ENCODE measurements at regions not wholly inside any gene's neighbourhood (a gene's known extent, or its start where the extent isn't known, plus 50 kb on each side); places are given as distances from the start of the nearest gene placed in this dataset.
"Not testable (repeated sequence)": the region's sequence is repeated elsewhere in the genome, so short reads cannot be mapped to it uniquely, and the experiment has no call there.

DNA sequence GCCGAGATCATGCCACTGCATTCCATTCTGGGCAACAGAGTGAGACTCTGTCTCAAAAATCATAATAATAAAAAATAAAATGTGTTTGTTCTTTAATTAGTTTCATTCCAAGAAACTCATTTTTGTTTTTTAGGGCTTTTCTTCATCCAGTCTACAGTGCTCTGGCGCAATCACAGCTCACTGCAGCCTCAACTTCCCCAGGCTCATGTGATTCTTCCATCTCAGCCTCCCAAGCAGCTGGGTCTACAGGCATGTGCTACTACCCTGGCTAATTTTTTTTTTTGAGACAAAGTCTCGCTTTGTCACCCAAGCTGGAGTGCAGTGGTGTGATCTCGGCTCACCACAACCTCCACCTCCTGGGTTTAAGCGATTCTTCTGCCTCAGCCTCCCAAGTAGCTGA is 143.6 kb upstream of the JARID2 start:
- no peak for DNase-seq (ENCODE audit: low read depth)
- no peak overlapping the region for H3K4me3 ChIP-seq (ENCODE audit: control insufficient read depth, low read depth, low read length)
- TF ChIP-seq, protein P1, sequence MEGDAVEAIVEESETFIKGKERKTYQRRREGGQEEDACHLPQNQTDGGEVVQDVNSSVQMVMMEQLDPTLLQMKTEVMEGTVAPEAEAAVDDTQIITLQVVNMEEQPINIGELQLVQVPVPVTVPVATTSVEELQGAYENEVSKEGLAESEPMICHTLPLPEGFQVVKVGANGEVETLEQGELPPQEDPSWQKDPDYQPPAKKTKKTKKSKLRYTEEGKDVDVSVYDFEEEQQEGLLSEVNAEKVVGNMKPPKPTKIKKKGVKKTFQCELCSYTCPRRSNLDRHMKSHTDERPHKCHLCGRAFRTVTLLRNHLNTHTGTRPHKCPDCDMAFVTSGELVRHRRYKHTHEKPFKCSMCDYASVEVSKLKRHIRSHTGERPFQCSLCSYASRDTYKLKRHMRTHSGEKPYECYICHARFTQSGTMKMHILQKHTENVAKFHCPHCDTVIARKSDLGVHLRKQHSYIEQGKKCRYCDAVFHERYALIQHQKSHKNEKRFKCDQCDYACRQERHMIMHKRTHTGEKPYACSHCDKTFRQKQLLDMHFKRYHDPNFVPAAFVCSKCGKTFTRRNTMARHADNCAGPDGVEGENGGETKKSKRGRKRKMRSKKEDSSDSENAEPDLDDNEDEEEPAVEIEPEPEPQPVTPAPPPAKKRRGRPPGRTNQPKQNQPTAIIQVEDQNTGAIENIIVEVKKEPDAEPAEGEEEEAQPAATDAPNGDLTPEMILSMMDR (conservative IDR thresholded peaks at IDR 0.05; ENCODE audit: control insufficient read depth, insufficient read depth, low read depth, low read length), result no peak

DNA sequence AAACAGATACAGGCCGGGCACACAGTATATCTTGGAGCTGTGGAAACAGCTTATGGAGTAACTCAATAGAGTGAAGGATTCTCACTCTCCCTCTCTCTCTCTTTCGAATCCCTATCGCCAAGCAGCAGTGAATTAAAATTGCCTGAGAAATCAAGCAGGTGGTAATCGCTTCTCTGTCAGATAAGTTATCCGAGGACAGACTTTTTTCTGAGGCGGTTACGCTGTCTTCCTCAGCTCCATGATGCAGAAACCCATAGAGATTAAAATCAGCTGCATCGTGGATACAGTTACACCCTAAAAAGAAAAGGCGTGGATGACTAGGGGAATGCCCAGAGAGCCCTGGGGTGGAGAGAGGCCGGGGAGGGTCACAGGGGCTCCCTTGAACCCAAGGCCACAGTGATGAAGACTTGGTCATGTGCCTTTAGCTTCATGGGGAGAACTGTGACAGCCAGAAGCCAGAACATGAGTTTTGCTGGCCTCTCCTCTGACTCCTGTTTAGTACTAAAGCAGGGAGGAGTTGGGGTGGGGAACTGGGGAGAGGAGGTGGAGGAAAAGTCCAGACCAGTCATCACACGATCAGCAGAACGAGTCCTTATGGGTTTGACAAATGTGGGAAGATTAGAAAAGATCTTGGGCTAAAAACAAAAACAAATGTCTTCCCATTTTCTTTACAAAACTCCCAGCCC is 138.8 kb upstream of the JARID2 start:
- TF ChIP-seq, protein P1 (conservative IDR thresholded peaks at IDR 0.05; ENCODE audit: control insufficient read depth, insufficient read depth, low read depth, low read length), result no peak
- H3K4me3 ChIP-seq (ENCODE audit: control insufficient read depth, low read depth, low read length), result no peak overlapping the region
- DNase-seq (ENCODE audit: low read depth), result no peak

DNA sequence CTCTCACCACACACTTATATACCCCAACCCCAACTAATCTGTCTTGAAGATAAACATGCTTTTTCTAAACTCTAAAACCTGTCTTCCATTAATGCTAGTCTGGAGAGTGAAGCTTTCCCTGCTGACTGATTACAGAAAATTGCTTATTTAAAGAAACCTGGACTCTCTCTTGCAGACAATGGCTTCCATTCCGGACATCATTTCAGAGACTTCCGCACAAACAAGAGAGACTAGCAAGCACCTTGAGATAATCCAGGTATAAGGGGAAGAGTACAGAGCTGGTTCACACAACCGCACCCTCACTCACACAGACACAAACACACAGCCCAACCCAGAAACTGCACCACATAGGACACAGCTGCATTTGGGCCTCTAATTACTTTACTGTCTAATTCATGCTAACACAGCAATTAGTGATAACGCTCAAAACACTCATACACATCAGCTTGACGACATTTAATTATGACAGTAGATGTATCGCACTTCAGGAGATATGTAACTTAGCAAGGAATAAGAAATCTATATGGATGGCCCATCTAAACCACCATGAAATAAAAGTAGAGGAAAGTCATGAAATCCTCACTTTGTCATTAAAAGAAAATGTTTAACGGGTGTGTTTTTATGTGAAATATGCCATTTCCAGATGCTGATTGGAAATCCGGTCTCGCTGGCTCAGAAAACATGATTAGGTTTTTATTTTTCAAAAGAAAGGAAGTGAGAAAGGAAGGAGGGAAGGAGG is 138.1 kb upstream of the JARID2 start:
- H3K4me3 ChIP-seq (ENCODE audit: control insufficient read depth, low read depth, low read length), result no peak overlapping the region
- TF ChIP-seq, protein P1 (conservative IDR thresholded peaks at IDR 0.05; ENCODE audit: control insufficient read depth, insufficient read depth, low read depth, low read length), result no peak

DNA sequence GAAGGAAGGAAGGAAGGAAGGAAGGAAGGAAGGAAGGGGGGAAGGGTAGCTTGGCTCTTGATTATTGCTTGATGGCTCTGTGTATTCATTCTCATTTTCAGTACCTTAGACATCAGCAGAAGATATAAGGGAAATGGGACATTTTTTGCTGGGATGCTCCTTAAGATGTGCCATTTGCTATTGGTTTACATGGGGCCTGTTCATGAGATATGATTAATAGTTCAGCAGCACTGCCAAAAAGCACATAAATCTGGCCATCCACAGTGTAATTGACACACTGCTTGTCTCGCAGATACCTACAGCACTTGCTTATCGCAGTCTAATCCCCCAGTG is 137.5 kb upstream of the JARID2 start:
- TF ChIP-seq, protein P1 (conservative IDR thresholded peaks at IDR 0.05; ENCODE audit: control insufficient read depth, insufficient read depth, low read depth, low read length), result no peak
- H3K4me3 ChIP-seq (ENCODE audit: control insufficient read depth, low read depth, low read length), result no peak overlapping the region
- no peak for DNase-seq (ENCODE audit: low read depth)

More for the DNA sequence above, 138.1 kb upstream of the JARID2 start:
- DNase-seq (ENCODE audit: low read depth), result no peak

DNA sequence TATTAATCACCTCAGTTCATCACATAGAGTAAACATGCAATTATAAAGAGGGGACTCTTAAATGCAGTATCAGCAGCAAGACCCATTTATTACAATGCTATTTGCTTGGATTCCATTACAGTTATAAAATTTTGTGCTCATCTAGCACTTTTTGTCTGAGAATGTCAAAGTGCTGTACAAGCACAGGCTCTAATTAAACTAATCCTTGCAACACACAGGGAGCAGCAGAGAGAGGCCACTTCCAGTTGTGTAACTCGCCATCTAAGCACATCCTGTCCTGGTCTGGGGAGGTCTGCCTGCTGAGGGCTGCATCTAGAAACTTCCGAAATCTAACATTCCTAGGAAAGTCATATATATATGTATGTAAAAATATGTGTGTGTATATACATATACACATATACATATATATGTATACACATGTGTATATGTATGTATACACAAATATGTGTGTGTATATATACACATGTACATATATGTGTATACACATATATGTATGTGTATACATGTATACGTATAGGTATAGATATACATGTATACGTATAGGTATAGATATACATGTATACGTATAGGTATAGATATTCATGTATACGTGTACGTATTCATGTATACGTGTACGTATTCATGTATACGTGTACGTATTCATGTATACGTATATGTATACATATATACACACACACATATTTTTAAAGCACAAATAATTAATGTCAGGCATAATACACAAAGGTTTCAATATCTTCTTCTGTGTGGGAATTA is 136.4 kb upstream of the JARID2 start:
- peak; percentile 38 for DNase-seq (ENCODE audit: low read depth)
- TF ChIP-seq, protein P1 (conservative IDR thresholded peaks at IDR 0.05; ENCODE audit: control insufficient read depth, insufficient read depth, low read depth, low read length), result no peak
- no peak overlapping the region for H3K4me3 ChIP-seq (ENCODE audit: control insufficient read depth, low read depth, low read length)

DNA sequence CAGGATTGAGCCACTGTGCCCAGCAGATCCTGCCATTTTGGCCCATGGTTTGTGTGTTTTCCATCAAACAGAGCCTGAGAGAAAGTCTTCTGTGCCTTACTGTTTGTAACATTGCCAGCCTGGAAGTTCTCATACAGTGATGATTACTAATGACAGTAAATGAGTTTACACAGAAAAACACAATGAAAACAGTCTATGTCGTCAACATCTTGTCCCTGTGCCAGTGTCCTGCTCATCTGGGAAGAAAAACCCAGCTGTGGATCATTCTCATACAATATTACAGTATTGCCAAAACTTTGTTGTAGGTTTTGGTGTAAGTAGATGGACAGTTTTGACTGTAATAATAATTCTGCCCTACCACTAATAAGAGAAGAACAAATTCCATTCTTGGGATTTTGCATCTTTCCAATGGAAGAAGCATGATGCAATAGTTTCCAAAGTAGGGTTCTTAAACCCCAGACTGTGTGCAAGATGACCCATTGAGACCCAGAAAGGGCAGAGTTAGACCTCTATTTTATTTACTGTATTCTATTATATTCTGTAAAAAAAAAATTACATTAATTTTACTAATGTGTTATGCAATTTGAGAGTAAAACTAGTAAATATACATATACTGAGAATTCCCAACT is 135.0 kb upstream of the JARID2 start:
- DNase-seq (ENCODE audit: low read depth), result peak; percentile 63
- TF ChIP-seq, protein P1 (conservative IDR thresholded peaks at IDR 0.05; ENCODE audit: control insufficient read depth, insufficient read depth, low read depth, low read length), result no peak
- H3K4me3 ChIP-seq (ENCODE audit: control insufficient read depth, low read depth, low read length), result no peak overlapping the region

DNA sequence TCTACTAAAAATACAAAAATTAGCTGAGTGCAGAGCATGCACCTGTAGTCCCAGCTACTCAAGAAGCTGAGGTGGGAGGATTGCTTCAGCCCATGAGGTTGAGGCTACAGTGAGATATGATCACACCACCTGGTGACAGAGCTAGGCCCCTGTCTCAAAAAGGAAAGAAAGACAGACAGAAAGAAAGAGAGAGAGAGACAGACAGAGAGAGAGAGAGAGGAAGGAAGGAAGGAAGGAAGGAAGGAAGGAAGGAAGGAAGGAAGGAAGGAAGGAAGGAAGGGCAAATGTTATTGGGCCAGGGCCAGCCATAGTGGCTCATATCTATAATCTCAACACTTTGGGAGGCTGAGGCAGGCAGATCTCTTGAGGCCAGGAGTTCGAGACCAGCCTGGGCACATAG is 134.3 kb upstream of the JARID2 start:
- not testable (repeated sequence) for H3K4me3 ChIP-seq (ENCODE audit: control insufficient read depth, low read depth, low read length); DNase-seq (ENCODE audit: low read depth)

Measured in fibroblast of mammary gland (primary cell).